A673 (cell line): ENCODE measurements at regions not wholly inside any gene's neighbourhood (a gene's known extent, or its start where the extent isn't known, plus 50 kb on each side); places are given as distances from the start of the nearest gene placed in this dataset.
"Not testable (repeated sequence)": the region's sequence is repeated elsewhere in the genome, so short reads cannot be mapped to it uniquely, and the experiment has no call there.

Experiments
- BruUV-seq: library from RNA; stranded (reverse); fragments of 400-500 nt; replicated peaks from 2 replicates; lab custom pipeline; 2021; lab: Mats Ljungman, UMichigan
- CTCF ChIA-PET: fragments of 300-600 bp; sonication (Branson Sonifier 250); formaldehyde crosslinking; loops from one replicate; lab custom pipeline; 2022; ENCODE audit warnings: antibody characterized with exemption; lab: Charles Lee
- POLR2A ChIA-PET: fragments of 300-600 bp; sonication (Branson Sonifier 250); formaldehyde crosslinking; loops from one replicate; lab custom pipeline; 2022; ENCODE audit warnings: antibody characterized with exemption; ENCODE audit not compliant: low non-redundant PET; lab: Charles Lee
- DNase-seq: peaks from one replicate; pipeline ENCODE4 v3.0.0-alpha.2; 2015; ENCODE audit warnings: low spot score
- H3K27ac ChIP-seq: fragments of 200-600 bp; sonication (generic); 2 replicates; pipeline ENCODE4 v1.5.1; 2016; ENCODE audit warnings: mixed run types, low read depth, mild to moderate bottlenecking, mixed read lengths, antibody characterized with exemption, low read length; ENCODE audit not compliant: poor library complexity, severe bottlenecking
- H3K27me3 ChIP-seq: fragments of 200-600 bp; sonication (generic); replicated peaks from 2 replicates; pipeline ENCODE4 v1.6.1; 2017; ENCODE audit warnings: mixed run types, low read depth, mild to moderate bottlenecking, mixed read lengths, antibody characterized with exemption, low read length; ENCODE audit not compliant: insufficient read depth, poor library complexity
- H3K36me3 ChIP-seq: fragments of 200-600 bp; sonication (generic); 2 replicates; pipeline ENCODE4 v1.6.1; 2016; ENCODE audit warnings: mixed run types, mild to moderate bottlenecking, mixed read lengths, antibody characterized with exemption, low read length; ENCODE audit not compliant: insufficient read depth, poor library complexity, severe bottlenecking
- H3K4me1 ChIP-seq: fragments of 200-600 bp; sonication (generic); 2 replicates; pipeline ENCODE4 v1.6.1; 2017; ENCODE audit warnings: mixed run types, mild to moderate bottlenecking, mixed read lengths, antibody characterized with exemption, low read length; ENCODE audit not compliant: insufficient read depth, poor library complexity, severe bottlenecking
- H3K4me3 ChIP-seq: fragments of 200-600 bp; sonication (generic); 2 replicates; pipeline ENCODE4 v1.5.1; 2016; ENCODE audit warnings: low read depth, mixed run types, mild to moderate bottlenecking, mixed read lengths, low read length; ENCODE audit not compliant: poor library complexity, severe bottlenecking
- H3K9me3 ChIP-seq: fragments of 200-600 bp; sonication (generic); 2 replicates; pipeline ENCODE4 v1.6.1; 2016; ENCODE audit warnings: mixed run types, low read depth, mild to moderate bottlenecking, mixed read lengths, antibody characterized with exemption, low read length; ENCODE audit not compliant: poor library complexity, severe bottlenecking
- EZH2 ChIP-seq: fragments of 200-600 bp; sonication (generic); IDR thresholded peaks from 2 replicates; pipeline ENCODE4 v1.6.1; 2017; ENCODE audit warnings: borderline replicate concordance, low read depth, mild to moderate bottlenecking, mixed read lengths, antibody characterized with exemption, low read length; ENCODE audit not compliant: poor library complexity, severe bottlenecking
- intact Hi-C: fragments of 100-400 bp; cut with micrococcal nuclease; formaldehyde crosslinking; loops from one replicate; pipeline ENCODE4 v1.10.0; 2022; ENCODE audit not compliant: unreplicated experiment
- TF ChIP-seq, protein P1 (sequence below): fragments of 300-800, 200-600 bp; sonication (generic); conservative IDR thresholded peaks from 2 replicates; pipeline ENCODE4 v1.5.1; 2017; ENCODE audit warnings: low read depth, mild to moderate bottlenecking, antibody characterized with exemption, low read length, moderate library complexity, mixed read lengths

DNA sequence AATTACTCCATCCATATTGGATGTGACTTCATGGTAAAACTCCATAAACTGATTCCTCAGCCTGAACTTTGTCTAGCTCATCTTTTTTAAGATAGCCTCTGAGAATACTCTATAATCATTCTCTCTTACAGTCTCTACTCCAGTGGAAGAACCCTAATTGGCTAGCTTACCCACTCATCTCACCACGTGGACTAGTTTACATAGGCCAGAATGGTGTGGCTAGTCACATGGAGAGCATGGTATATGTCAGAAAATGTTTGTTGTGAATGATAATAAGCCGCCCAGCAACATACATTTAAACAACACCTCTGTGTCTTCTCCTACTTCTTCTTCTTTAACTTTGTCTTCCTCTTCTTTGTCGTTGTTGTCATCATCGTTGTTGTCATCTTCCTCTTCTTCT, 389.2 kb upstream of the LRRC3B start:
- intact Hi-C loops, result loop anchor here (5.0 kb wide), 1 partner anchor 286 kb away; no protein-coding TSS in a partner anchor
- DNase-seq, result no peak
- Histone ChIP-seq H3K27ac (no peak overlapping the region), H3K4me1 (peaks cover 11% of the 10 kb centered on the region), H3K9me3 (peaks cover 2% of the 10 kb centered on the region), H3K36me3 (no peaks in the 10 kb centered on the region), H3K4me3 (no peak overlapping the region), H3K27me3 (no peaks in the 10 kb centered on the region)
- CTCF ChIA-PET, result no interaction called here
- no TSS peak for BruUV-seq
- TF ChIP-seq, protein P1, sequence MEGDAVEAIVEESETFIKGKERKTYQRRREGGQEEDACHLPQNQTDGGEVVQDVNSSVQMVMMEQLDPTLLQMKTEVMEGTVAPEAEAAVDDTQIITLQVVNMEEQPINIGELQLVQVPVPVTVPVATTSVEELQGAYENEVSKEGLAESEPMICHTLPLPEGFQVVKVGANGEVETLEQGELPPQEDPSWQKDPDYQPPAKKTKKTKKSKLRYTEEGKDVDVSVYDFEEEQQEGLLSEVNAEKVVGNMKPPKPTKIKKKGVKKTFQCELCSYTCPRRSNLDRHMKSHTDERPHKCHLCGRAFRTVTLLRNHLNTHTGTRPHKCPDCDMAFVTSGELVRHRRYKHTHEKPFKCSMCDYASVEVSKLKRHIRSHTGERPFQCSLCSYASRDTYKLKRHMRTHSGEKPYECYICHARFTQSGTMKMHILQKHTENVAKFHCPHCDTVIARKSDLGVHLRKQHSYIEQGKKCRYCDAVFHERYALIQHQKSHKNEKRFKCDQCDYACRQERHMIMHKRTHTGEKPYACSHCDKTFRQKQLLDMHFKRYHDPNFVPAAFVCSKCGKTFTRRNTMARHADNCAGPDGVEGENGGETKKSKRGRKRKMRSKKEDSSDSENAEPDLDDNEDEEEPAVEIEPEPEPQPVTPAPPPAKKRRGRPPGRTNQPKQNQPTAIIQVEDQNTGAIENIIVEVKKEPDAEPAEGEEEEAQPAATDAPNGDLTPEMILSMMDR, result no peak
- no peak for TF ChIP-seq EZH2
- POLR2A ChIA-PET, result no interaction called here

DNA sequence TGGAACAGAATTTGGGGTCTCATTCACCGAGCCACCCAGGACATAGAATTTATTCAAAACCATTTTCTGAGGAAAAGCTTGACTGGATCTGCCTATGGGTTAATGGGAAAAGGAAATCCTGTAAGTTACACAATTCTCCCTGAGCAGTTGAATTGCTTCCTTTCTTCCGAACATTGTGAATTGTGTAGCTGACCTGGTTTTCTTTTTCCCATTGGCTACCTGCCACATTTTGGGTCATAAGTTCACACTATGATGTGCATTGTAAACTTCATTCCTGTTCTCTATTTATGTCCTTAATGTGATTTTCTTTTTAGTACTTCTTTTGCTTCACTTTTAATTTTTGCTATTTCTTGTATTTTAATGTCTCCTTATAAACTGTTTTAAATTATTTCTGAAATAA, 386.0 kb upstream of the LRRC3B start:
- no peaks in the 10 kb centered on the region for H3K27me3 ChIP-seq
- intact Hi-C loops, result no loop called here
- TF ChIP-seq, protein P1, result no peak
- no peak for TF ChIP-seq EZH2
- H3K27ac ChIP-seq, result peak overlapping the region; percentile 11
- ChIA-PET CTCF (no interaction called here), POLR2A (no interaction called here)
- BruUV-seq, result no TSS peak
- H3K4me3 ChIP-seq, result no peak overlapping the region
- peaks cover 3% of the 10 kb centered on the region for H3K9me3 ChIP-seq
- peak; percentile 80 for DNase-seq
- H3K36me3 ChIP-seq, result no peaks in the 10 kb centered on the region
- H3K4me1 ChIP-seq, result peaks cover 11% of the 10 kb centered on the region

DNA sequence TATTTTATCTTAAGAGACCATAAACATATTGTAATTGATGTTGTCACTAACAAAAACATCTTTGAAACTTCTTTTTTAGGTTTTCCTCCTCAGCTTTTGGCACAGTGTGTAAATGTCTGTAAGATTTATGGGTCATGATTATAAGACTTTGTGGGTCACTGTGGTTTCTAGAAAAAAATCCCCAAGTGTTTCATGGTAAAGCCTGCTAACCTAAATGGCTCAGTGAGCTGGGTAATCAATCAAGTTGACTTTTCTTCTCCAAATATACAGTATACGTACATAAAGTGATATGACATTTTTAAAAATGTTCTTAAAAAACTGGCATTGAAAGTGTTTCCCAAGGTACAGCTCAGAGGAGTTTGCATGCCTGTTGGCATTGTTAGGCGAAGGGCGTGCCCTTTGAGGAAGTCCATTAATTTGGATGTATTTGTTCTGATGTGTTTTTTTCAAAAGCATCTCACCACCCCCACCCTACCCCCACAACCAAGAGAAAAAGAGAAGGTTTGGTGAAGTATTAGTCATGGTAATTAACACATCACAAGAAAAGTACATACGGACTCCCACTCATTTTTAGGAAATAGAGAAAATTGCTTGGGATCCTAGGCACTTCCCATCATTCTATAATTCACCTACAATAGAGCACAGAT, 385.4 kb upstream of the LRRC3B start:
- Histone ChIP-seq H3K27me3 (no peaks in the 10 kb centered on the region), H3K4me1 (peaks cover 11% of the 10 kb centered on the region), H3K9me3 (peaks cover 3% of the 10 kb centered on the region), H3K27ac (peak overlapping the region; percentile 11), H3K4me3 (no peak overlapping the region), H3K36me3 (no peaks in the 10 kb centered on the region)
- TF ChIP-seq, protein P1, result no peak
- TF ChIP-seq EZH2, result no peak
- POLR2A ChIA-PET, result no interaction called here
- intact Hi-C loops, result no loop called here
- CTCF ChIA-PET, result no interaction called here
- no TSS peak for BruUV-seq
- DNase-seq, result peak; percentile 55

DNA sequence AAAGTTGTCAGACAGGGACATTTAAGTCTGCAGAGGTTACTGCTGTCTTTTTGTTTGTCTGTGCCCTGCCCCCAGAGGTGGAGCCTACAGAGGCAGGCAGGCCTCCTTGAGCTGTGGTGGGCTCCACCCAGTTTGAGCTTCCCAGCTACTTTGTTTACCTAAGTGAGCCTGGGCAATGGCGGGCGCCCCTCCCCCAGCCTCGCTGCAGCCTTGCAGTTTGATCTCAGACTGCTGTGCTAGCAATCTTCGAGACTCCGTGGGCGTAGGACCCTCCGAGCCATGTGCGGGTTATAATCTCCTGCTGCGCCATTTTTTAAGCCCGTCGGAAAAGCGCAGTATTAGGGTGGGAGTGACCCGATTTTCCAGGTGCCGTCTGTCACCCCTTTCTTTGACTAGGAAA, 378.0 kb upstream of the LRRC3B start:
- CTCF ChIA-PET, result interaction anchor here (0.6 kb wide), 1 partner anchor 183 kb away, joined by 8 read pairs; no protein-coding TSS in a partner anchor
- POLR2A ChIA-PET, H3K9me3 ChIP-seq, DNase-seq, H3K4me1 ChIP-seq, BruUV-seq, intact Hi-C loops, H3K27me3 ChIP-seq, H3K27ac ChIP-seq, H3K36me3 ChIP-seq: not testable (repeated sequence)
- H3K4me3 ChIP-seq, result peak overlapping the region; percentile 21
